PC-3 (cell line): ENCODE measurements at regions not wholly inside any gene's neighbourhood (a gene's known extent, or its start where the extent isn't known, plus 50 kb on each side); places are given as distances from the start of the nearest gene placed in this dataset.

ENCODE experiments used
- ATAC-seq: fragments of 200-7000 bp; cut with Tn5 transposase; 2 replicates; pipeline ENCODE4 v1.9.1; 2020; ENCODE audit warnings: mild to moderate bottlenecking, moderate library complexity
- BruUV-seq: library from RNA; stranded (reverse); fragments of 400-500 nt; replicated peaks from 2 replicates; lab custom pipeline; 2021; lab: Mats Ljungman, UMichigan
- CTCF ChIA-PET: fragments of 300-600 bp; sonication (Branson Sonifier 250); formaldehyde crosslinking; loops from one replicate; lab custom pipeline; 2022; ENCODE audit warnings: antibody characterized with exemption; lab: Charles Lee
- POLR2A ChIA-PET: fragments of 300-600 bp; sonication (Branson Sonifier 250); formaldehyde crosslinking; loops from one replicate; lab custom pipeline; 2022; ENCODE audit warnings: antibody characterized with exemption; ENCODE audit not compliant: unreplicated experiment; lab: Charles Lee
- DNase-seq: peaks from one replicate; pipeline ENCODE4 v3.0.0-alpha.2; 2015
- H2AFZ ChIP-seq: fragments of 300-600 bp; sonication (generic); 2 replicates; pipeline ENCODE4 v1.6.0; 2016; ENCODE audit warnings: antibody characterized with exemption, low read length
- H3F3A ChIP-seq: fragments of 300-600 bp; sonication (generic); one replicate; pipeline ENCODE4 v1.6.0; 2017; ENCODE audit warnings: antibody characterized with exemption, low read length, control low read depth, mild to moderate bottlenecking; ENCODE audit not compliant: unreplicated experiment
- H3K27ac ChIP-seq: fragments of 300-600 bp; sonication (generic); 2 replicates; pipeline ENCODE4 v1.5.1; 2016; ENCODE audit warnings: mild to moderate bottlenecking, low read length
- H3K27me3 ChIP-seq: fragments of 300-600 bp; sonication (generic); 2 replicates; pipeline ENCODE4 v1.6.1; 2016; ENCODE audit warnings: low read length, mixed read lengths
- H3K36me3 ChIP-seq: fragments of 300-600 bp; sonication (generic); 2 replicates; pipeline ENCODE4 v1.6.1; 2016; ENCODE audit warnings: low read depth, mixed run types, low read length, mixed read lengths
- H3K4me1 ChIP-seq: fragments of 300-600 bp; sonication (generic); 2 replicates; pipeline ENCODE4 v1.5.1; 2016; ENCODE audit warnings: low read length; ENCODE audit not compliant: insufficient read depth
- H3K4me2 ChIP-seq: fragments of 300-600 bp; sonication (generic); 2 replicates; pipeline ENCODE4 v1.6.0; 2016; ENCODE audit warnings: low read length
- H3K4me3 ChIP-seq: fragments of 300-600 bp; sonication (generic); 2 replicates; pipeline ENCODE4 v1.5.1; 2016; ENCODE audit warnings: mild to moderate bottlenecking, low read length, mixed read lengths
- H3K79me2 ChIP-seq: fragments of 300-600 bp; sonication (generic); 2 replicates; pipeline ENCODE4 v1.6.1; 2017; ENCODE audit warnings: low read length, mixed read lengths
- H3K9ac ChIP-seq: fragments of 300-600 bp; sonication (generic); 2 replicates; pipeline ENCODE4 v1.6.0; 2016; ENCODE audit warnings: mild to moderate bottlenecking, low read length
- H3K9me2 ChIP-seq: fragments of 300-600 bp; sonication (generic); replicated peaks from 2 replicates; pipeline ENCODE4 v1.6.1; 2016; ENCODE audit warnings: mixed run types, low read length, mixed read lengths
- H3K9me3 ChIP-seq: fragments of 300-600 bp; sonication (generic); 2 replicates; pipeline ENCODE4 v1.6.1; 2016; ENCODE audit warnings: low read length, mixed read lengths
- H4K20me1 ChIP-seq: fragments of 300-600 bp; sonication (generic); 2 replicates; pipeline ENCODE4 v1.6.1; 2016; ENCODE audit warnings: low read length, mixed read lengths
- CTCF ChIP-seq: fragments of 300-600 bp; sonication (generic); conservative IDR thresholded peaks from 2 replicates; pipeline ENCODE4 v1.5.1; 2017; ENCODE audit warnings: antibody characterized with exemption, low read depth, mild to moderate bottlenecking, low read length
- EZH2 ChIP-seq: fragments of 300-600 bp; sonication (generic); IDR thresholded peaks from one replicate; pipeline ENCODE4 v1.6.1; 2017; ENCODE audit warnings: antibody characterized with exemption, mild to moderate bottlenecking, low read length; ENCODE audit not compliant: unreplicated experiment
- EZH2phosphoT487 ChIP-seq: fragments of 300-600 bp; sonication (generic); IDR thresholded peaks from 2 replicates; pipeline ENCODE4 v1.6.1; 2018; ENCODE audit warnings: mild to moderate bottlenecking, antibody characterized with exemption, low read length, borderline replicate concordance
- intact Hi-C: fragments of 100-400 bp; cut with micrococcal nuclease; formaldehyde crosslinking; loops from 2 replicates; pipeline ENCODE4 v1.9.0; 2023

- DNase-seq (peak; percentile 19), ATAC-seq (no peak)
- intact Hi-C loops = no loop called here
- H3K4me2 ChIP-seq = no peak overlapping the region
- H3K9me3 ChIP-seq = no peaks in the 10 kb centered on the region
- no peaks in the 10 kb centered on the region for H3K79me2 ChIP-seq
- TF ChIP-seq CTCF = no peak
- TF ChIP-seq EZH2 = no peak
- TF ChIP-seq EZH2phosphoT487 = no peak
- H3K27me3 ChIP-seq = no peaks in the 10 kb centered on the region
- H4K20me1 ChIP-seq = no peaks in the 10 kb centered on the region
- no peak overlapping the region for H3K27ac ChIP-seq
- no peaks in the 10 kb centered on the region for H3F3A ChIP-seq
- no peak overlapping the region for H3K4me3 ChIP-seq
- H3K36me3 ChIP-seq = no peaks in the 10 kb centered on the region
- H3K9me2 ChIP-seq = no peaks in the 10 kb centered on the region
- H3K9ac ChIP-seq = no peak overlapping the region
- ChIA-PET POLR2A (no interaction called here), CTCF (no interaction called here)
- no TSS peak for BruUV-seq
- no peak overlapping the region for H2AFZ ChIP-seq
- H3K4me1 ChIP-seq = peaks cover 11% of the 10 kb centered on the region
These were observed 107.5 kb upstream of the VCX2 start for GRCh38 chrX:8278557-8278956.

GRCh38 chrX:8279323-8279722 is 108.3 kb upstream of the VCX2 start:
- Histone ChIP-seq H3K79me2 (no peaks in the 10 kb centered on the region), H3F3A (no peaks in the 10 kb centered on the region), H3K27me3 (no peaks in the 10 kb centered on the region), H3K9ac (no peak overlapping the region), H3K4me3 (no peak overlapping the region), H4K20me1 (no peaks in the 10 kb centered on the region), H3K4me2 (no peak overlapping the region), H3K9me2 (no peaks in the 10 kb centered on the region), H2AFZ (no peak overlapping the region), H3K27ac (no peak overlapping the region), H3K36me3 (no peaks in the 10 kb centered on the region), H3K9me3 (no peaks in the 10 kb centered on the region), H3K4me1 (peaks cover 4% of the 10 kb centered on the region; the same call in 1 of the 2 replicates)
- no peak for TF ChIP-seq EZH2
- TF ChIP-seq CTCF = no peak
- no peak for TF ChIP-seq EZH2phosphoT487
- intact Hi-C loops = no loop called here
- ATAC-seq (no peak), DNase-seq (no peak)
- BruUV-seq = no TSS peak
- ChIA-PET POLR2A (no interaction called here), CTCF (no interaction called here)

GRCh38 chrX:8284131-8284530 is 113.1 kb upstream of the VCX2 start:
- TF ChIP-seq EZH2 (no peak), CTCF (no peak), EZH2phosphoT487 (no peak)
- Histone ChIP-seq H3K4me2 (no peak overlapping the region), H3K4me3 (no peak overlapping the region), H3K9me3 (no peaks in the 10 kb centered on the region), H3K27ac (no peak overlapping the region), H2AFZ (no peak overlapping the region), H3K79me2 (no peaks in the 10 kb centered on the region), H3F3A (no peaks in the 10 kb centered on the region), H3K36me3 (no peaks in the 10 kb centered on the region), H3K9me2 (no peaks in the 10 kb centered on the region), H3K4me1 (peaks cover 11% of the 10 kb centered on the region), H3K9ac (no peak overlapping the region), H4K20me1 (no peaks in the 10 kb centered on the region), H3K27me3 (no peaks in the 10 kb centered on the region)
- BruUV-seq = no TSS peak
- ChIA-PET CTCF (no interaction called here), POLR2A (no interaction called here)
- ATAC-seq (no peak), DNase-seq (peak; percentile 6)
- intact Hi-C loops = no loop called here
